CD14-positive monocyte (primary cell): ENCODE measurements at regions not wholly inside any gene's neighbourhood (a gene's known extent, or its start where the extent isn't known, plus 50 kb on each side); places are given as distances from the start of the nearest gene placed in this dataset.

Experiments
- DNase-seq, 3 donors: peaks; one replicate each; pipeline ENCODE4 v3.0.0-alpha.2; 2011 to 2022
- H2AFZ ChIP-seq: 2 replicates; pipeline ENCODE4 v1.6.0; 2012; ENCODE audit warnings: mild to moderate bottlenecking, low read depth, low read length, inconsistent platforms; ENCODE audit not compliant: insufficient read depth, poor library complexity, severe bottlenecking
- H3K27ac ChIP-seq, 2 donors: 1 replicate in 1 of 2; 2 replicates in 1 of 2; pipeline ENCODE4 v1.5.1; 2012 to 2013; ENCODE audit warnings: low read length in 2 of 2, control low read depth in 1 of 2, inconsistent platforms in 1 of 2, low read depth in 1 of 2, mild to moderate bottlenecking in 1 of 2
- H3K27me3 ChIP-seq, 2 donors: one replicate each; pipeline versions ENCODE4 v1.6.0 to v1.6.1; 2011 to 2013; ENCODE audit warnings: low read length in 2 of 2; ENCODE audit not compliant: control insufficient read depth in 2 of 2, insufficient read depth in 2 of 2
- H3K36me3 ChIP-seq, 2 donors: replicated peaks in 1 of 2; 1 replicate in 1 of 2; 2 replicates in 1 of 2; pipeline versions ENCODE4 v1.5.1 to v1.6.1; 2012 to 2013; ENCODE audit warnings: low read length in 2 of 2, control low read depth in 1 of 2, inconsistent platforms in 1 of 2, mild to moderate bottlenecking in 1 of 2; ENCODE audit not compliant: insufficient read depth in 2 of 2, control insufficient read depth in 1 of 2
- H3K4me1 ChIP-seq, 2 donors: 1 replicate in 1 of 2; 2 replicates in 1 of 2; pipeline versions ENCODE4 v1.5.1 to v1.6.1; 2012 to 2013; ENCODE audit warnings: low read length in 2 of 2, control low read depth in 1 of 2, inconsistent platforms in 1 of 2, mild to moderate bottlenecking in 1 of 2, moderate library complexity in 1 of 2; ENCODE audit not compliant: insufficient read depth in 2 of 2, control insufficient read depth in 1 of 2
- H3K4me2 ChIP-seq: replicated peaks from 2 replicates; pipeline ENCODE3; 2012; ENCODE audit warnings: low read length, moderate library complexity, mild to moderate bottlenecking; ENCODE audit not compliant: poor library complexity, severe bottlenecking; ENCODE audit errors: extremely low read depth
- H3K4me3 ChIP-seq, 3 experiments: fragments of 200-600 bp in 1 of 3; sonication (generic) in 1 of 3; replicated peaks in 1 of 3; 1 replicate in 2 of 3; 2 replicates in 1 of 3; pipeline ENCODE4 v1.5.1; 2011 to 2013; ENCODE audit warnings: low read length in 3 of 3, mild to moderate bottlenecking in 3 of 3, control low read depth in 2 of 3, low read depth in 2 of 3, inconsistent platforms in 1 of 3, moderate library complexity in 1 of 3
- H3K79me2 ChIP-seq: 2 replicates; pipeline ENCODE4 v1.6.0; 2012; ENCODE audit warnings: mild to moderate bottlenecking, control low read depth, inconsistent platforms, low read length, moderate library complexity; ENCODE audit not compliant: insufficient read depth
- H3K9ac ChIP-seq: 2 replicates; pipeline ENCODE4 v1.6.0; 2017; ENCODE audit warnings: low read length, mild to moderate bottlenecking; ENCODE audit not compliant: insufficient read depth, poor library complexity, severe bottlenecking
- H3K9me3 ChIP-seq, 2 donors: replicated peaks in 1 of 2; 1 replicate in 1 of 2; 2 replicates in 1 of 2; pipeline versions ENCODE4 v1.5.1 to v1.6.1; 2012 to 2013; ENCODE audit warnings: low read length in 2 of 2, control low read depth in 1 of 2; ENCODE audit not compliant: control insufficient read depth in 1 of 2, insufficient read depth in 1 of 2
- H4K20me1 ChIP-seq: 2 replicates; pipeline ENCODE4 v1.6.0; 2012; ENCODE audit warnings: mild to moderate bottlenecking, low read length, control low read depth, moderate library complexity; ENCODE audit not compliant: insufficient read depth
- H3K27ac Mint-ChIP-seq, 7 donors: one replicate each; pipeline ENCODE4 v1.8.0; 2020; ENCODE audit warnings: mild to moderate bottlenecking in 7 of 7, mixed read lengths in 7 of 7, moderate library complexity in 6 of 7, inconsistent platforms in 2 of 7
- H3K27me3 Mint-ChIP-seq, 3 donors: one replicate each; pipeline ENCODE4 v1.8.0; 2021 to 2022; ENCODE audit warnings: low read depth in 3 of 3, mild to moderate bottlenecking in 3 of 3, mixed read lengths in 3 of 3, moderate library complexity in 3 of 3, inconsistent platforms in 1 of 3
- H3K36me3 Mint-ChIP-seq, 2 donors: one replicate each; pipeline ENCODE4 v1.8.0; 2020; ENCODE audit warnings: mixed read lengths in 2 of 2, inconsistent platforms in 1 of 2, mild to moderate bottlenecking in 1 of 2
- H3K4me1 Mint-ChIP-seq: one replicate; pipeline ENCODE4 v1.8.0; 2020; ENCODE audit warnings: mild to moderate bottlenecking, mixed read lengths
- H3K4me3 Mint-ChIP-seq, 2 donors: one replicate each; pipeline ENCODE4 v1.8.0; 2020; ENCODE audit warnings: mild to moderate bottlenecking in 2 of 2, mixed read lengths in 2 of 2, moderate library complexity in 1 of 2
- H3K9me3 Mint-ChIP-seq, 7 donors: one replicate each; pipeline ENCODE4 v1.8.0; 2020 to 2022; ENCODE audit warnings: mixed read lengths in 7 of 7, mild to moderate bottlenecking in 6 of 7, moderate library complexity in 6 of 7, inconsistent platforms in 2 of 7
- WGBS: methylation state at CpG from one replicate; pipeline ENCODE4 v1.1.5; 2013; ENCODE audit warnings: missing lambda C conversion rate; ENCODE audit not compliant: insufficient coverage; 5-methylcytosine and 5-hydroxymethylcytosine counted together
- intact Hi-C, 2 donors: fragments of 100-400 bp; cut with micrococcal nuclease; formaldehyde crosslinking; loops; one replicate each; pipeline versions ENCODE4 v1.15.0 to v1.15.1; 2023
- TF ChIP-seq, protein P1 (sequence below): fragments of 200-600 bp; IDR thresholded peaks from one replicate; pipeline ENCODE4 v1.8.0; 2022; ENCODE audit warnings: antibody characterized with exemption, mild to moderate bottlenecking

DNA sequence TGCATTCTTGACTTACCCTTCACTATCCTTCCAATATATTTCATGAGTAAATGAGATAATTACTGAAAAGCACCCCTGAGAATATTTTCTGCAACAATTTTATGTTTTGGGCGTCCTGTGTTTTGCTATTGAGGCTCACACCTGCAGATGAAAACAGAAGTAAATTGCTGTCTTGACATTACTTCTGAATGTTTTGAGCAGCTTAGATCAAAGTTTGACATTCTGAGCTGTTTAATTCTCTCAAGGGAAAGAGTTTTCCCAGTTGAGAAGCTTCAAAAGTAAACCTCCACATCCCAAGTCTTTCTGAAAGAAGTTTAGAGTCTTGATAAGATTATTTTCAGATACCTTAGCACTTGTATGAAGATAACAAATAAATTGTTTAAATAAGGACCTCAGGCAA is 1667.2 kb upstream of the SLC10A2 start:
- H3K36me3 ChIP-seq, result no peaks in the 10 kb centered on the region
- Mint-ChIP-seq H3K4me1 (no peaks in the 10 kb centered on the region), H3K27me3 (no peaks in the 10 kb centered on the region), H3K4me3 (no peak overlapping the region), H3K36me3 (no peaks in the 10 kb centered on the region), H3K27ac (no peak overlapping the region), H3K9me3 (peaks cover 0 to 3% (median 0%) of the 10 kb centered on the region in 7 donors)
- no peaks in the 10 kb centered on the region for H4K20me1 ChIP-seq
- WGBS, result 60% methylated on average over 1 of the region's 1 CpG
- no peaks in the 10 kb centered on the region for H3K27me3 ChIP-seq
- H3K4me1 ChIP-seq, result no peaks in the 10 kb centered on the region
- H3K4me2 ChIP-seq, result no peak overlapping the region
- TF ChIP-seq, protein P1, sequence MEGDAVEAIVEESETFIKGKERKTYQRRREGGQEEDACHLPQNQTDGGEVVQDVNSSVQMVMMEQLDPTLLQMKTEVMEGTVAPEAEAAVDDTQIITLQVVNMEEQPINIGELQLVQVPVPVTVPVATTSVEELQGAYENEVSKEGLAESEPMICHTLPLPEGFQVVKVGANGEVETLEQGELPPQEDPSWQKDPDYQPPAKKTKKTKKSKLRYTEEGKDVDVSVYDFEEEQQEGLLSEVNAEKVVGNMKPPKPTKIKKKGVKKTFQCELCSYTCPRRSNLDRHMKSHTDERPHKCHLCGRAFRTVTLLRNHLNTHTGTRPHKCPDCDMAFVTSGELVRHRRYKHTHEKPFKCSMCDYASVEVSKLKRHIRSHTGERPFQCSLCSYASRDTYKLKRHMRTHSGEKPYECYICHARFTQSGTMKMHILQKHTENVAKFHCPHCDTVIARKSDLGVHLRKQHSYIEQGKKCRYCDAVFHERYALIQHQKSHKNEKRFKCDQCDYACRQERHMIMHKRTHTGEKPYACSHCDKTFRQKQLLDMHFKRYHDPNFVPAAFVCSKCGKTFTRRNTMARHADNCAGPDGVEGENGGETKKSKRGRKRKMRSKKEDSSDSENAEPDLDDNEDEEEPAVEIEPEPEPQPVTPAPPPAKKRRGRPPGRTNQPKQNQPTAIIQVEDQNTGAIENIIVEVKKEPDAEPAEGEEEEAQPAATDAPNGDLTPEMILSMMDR, result no peak
- H3K27ac ChIP-seq, result no peak overlapping the region
- no peak overlapping the region for H3K9ac ChIP-seq
- intact Hi-C loops, result no loop called here
- no peak overlapping the region for H3K4me3 ChIP-seq
- no peaks in the 10 kb centered on the region for H3K9me3 ChIP-seq
- no peak for DNase-seq
- H2AFZ ChIP-seq, result no peak overlapping the region
- H3K79me2 ChIP-seq, result no peaks in the 10 kb centered on the region

GRCh38 chr13:104715111-104715510 is 1648.9 kb upstream of the SLC10A2 start:
- no peak overlapping the region for H3K4me2 ChIP-seq
- TF ChIP-seq, protein P1, result no peak
- no peaks in the 10 kb centered on the region for H3K36me3 ChIP-seq
- no peak overlapping the region for H2AFZ ChIP-seq
- H3K4me3 ChIP-seq, result no peak overlapping the region
- no peak overlapping the region for H3K9ac ChIP-seq
- no peak for DNase-seq
- Mint-ChIP-seq H3K36me3 (no peaks in the 10 kb centered on the region), H3K27ac (no peak overlapping the region), H3K4me3 (no peak overlapping the region), H3K9me3 (peaks cover 0 to 17% (median 10%) of the 10 kb centered on the region in 7 donors), H3K4me1 (no peaks in the 10 kb centered on the region), H3K27me3 (no peaks in the 10 kb centered on the region)
- no peaks in the 10 kb centered on the region for H3K27me3 ChIP-seq
- no peaks in the 10 kb centered on the region for H3K4me1 ChIP-seq
- intact Hi-C loops, result no loop called here
- no peak overlapping the region for H3K27ac ChIP-seq
- H3K79me2 ChIP-seq, result no peaks in the 10 kb centered on the region
- no peaks in the 10 kb centered on the region for H4K20me1 ChIP-seq
- H3K9me3 ChIP-seq, result peaks cover 0 to 11% of the 10 kb centered on the region in 2 donors
